GM19467 (cell line): ENCODE measurements at regions not wholly inside any gene's neighbourhood (a gene's known extent, or its start where the extent isn't known, plus 50 kb on each side); places are given as distances from the start of the nearest gene placed in this dataset.

ENCODE experiments used
- ATAC-seq: cut with Tn5 transposase; IDR thresholded peaks from one replicate; pipeline ENCODE4 v1.9.1; 2021; ENCODE audit warnings: mild to moderate bottlenecking, moderate library complexity; ENCODE audit not compliant: unreplicated experiment

GRCh38 chr6:225121-225721, 67.1 kb upstream of the DUSP22 start:
- ATAC-seq: peak; percentile 21

- ATAC-seq: no peak
These were observed 66.4 kb upstream of the DUSP22 start for GRCh38 chr6:225907-226306.

GRCh38 chr6:226516-227073, 65.7 kb upstream of the DUSP22 start:
- ATAC-seq: peak; percentile 20

- peak; percentile 27 for ATAC-seq
These were observed 65.1 kb upstream of the DUSP22 start for GRCh38 chr6:227074-227782.

GRCh38 chr6:227812-228338, 64.4 kb upstream of the DUSP22 start:
- no peak for ATAC-seq

GRCh38 chr6:228881-229651, 63.2 kb upstream of the DUSP22 start:
- peak; percentile 29 for ATAC-seq

- ATAC-seq: no peak
These were observed 60.5 kb upstream of the DUSP22 start for GRCh38 chr6:231779-232178.

- no peak for ATAC-seq
These were observed 59.2 kb upstream of the DUSP22 start for GRCh38 chr6:232982-233640.

GRCh38 chr6:234706-235372, 57.4 kb upstream of the DUSP22 start:
- no peak for ATAC-seq

- ATAC-seq: peak; percentile 69
These were observed 56.4 kb upstream of the DUSP22 start for GRCh38 chr6:235763-236360.

GRCh38 chr6:236519-236918, 55.8 kb upstream of the DUSP22 start:
- no peak for ATAC-seq

- ATAC-seq: no peak
These were observed 52.1 kb upstream of the DUSP22 start for GRCh38 chr6:240151-240550.

- no peak for ATAC-seq
These were observed 50.9 kb upstream of the DUSP22 start for GRCh38 chr6:241336-241865.
